ENCODE measurements at regions not wholly inside any gene's neighbourhood (a gene's known extent, or its start where the extent isn't known, plus 50 kb on each side); places are given as distances from the start of the nearest gene placed in this dataset.

DNA sequence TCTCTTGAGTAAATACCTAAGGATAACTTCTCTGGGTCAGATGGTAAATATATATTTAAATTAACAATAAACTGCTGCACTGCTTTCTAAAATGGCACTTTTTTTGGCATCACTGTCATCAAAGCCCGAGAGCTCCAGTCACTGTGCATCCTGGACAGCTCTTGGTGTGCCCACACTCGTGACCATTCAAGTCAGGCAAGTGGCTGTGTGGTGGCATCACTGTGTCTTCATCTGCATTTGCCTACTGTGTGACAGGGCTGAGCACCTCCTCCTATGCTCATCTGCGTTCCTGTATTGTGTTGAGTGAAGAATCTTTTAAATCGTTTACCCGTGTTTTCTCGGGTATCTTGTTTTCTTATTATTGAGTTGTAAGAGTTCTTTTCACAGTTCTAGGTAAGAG lies 568.1 kb upstream of the SALL3 start:
- no peak for DNase-seq (ENCODE audit: low spot score)
- TF ChIP-seq, protein P1, sequence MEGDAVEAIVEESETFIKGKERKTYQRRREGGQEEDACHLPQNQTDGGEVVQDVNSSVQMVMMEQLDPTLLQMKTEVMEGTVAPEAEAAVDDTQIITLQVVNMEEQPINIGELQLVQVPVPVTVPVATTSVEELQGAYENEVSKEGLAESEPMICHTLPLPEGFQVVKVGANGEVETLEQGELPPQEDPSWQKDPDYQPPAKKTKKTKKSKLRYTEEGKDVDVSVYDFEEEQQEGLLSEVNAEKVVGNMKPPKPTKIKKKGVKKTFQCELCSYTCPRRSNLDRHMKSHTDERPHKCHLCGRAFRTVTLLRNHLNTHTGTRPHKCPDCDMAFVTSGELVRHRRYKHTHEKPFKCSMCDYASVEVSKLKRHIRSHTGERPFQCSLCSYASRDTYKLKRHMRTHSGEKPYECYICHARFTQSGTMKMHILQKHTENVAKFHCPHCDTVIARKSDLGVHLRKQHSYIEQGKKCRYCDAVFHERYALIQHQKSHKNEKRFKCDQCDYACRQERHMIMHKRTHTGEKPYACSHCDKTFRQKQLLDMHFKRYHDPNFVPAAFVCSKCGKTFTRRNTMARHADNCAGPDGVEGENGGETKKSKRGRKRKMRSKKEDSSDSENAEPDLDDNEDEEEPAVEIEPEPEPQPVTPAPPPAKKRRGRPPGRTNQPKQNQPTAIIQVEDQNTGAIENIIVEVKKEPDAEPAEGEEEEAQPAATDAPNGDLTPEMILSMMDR (IDR thresholded peaks at IDR 0.05) = no peak
- ATAC-seq (ENCODE audit: low FRiP score) = no peak

DNA sequence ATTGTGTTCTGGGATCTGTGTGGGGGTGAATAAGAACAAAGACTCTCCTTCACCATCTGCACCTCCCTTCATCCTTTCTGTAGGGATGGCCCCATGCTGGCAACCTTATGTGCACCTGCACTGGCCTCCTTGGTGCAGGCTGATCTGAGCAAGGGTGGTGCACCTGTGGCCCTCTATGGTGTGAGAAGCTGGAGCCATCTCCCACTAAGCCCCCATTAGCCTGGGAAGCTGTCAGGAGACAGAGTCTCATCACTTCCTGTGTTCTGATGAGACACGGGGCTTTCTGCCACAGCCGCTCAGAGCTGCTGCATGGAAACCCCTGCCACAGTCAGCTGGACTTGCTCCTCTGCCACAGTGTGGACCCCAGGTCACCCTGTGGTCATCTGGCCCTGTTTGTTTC lies 565.3 kb upstream of the SALL3 start:
- ATAC-seq (ENCODE audit: low FRiP score) (no peak), DNase-seq (ENCODE audit: low spot score) (no peak)
- TF ChIP-seq, protein P1 (IDR thresholded peaks at IDR 0.05) = no peak

DNA sequence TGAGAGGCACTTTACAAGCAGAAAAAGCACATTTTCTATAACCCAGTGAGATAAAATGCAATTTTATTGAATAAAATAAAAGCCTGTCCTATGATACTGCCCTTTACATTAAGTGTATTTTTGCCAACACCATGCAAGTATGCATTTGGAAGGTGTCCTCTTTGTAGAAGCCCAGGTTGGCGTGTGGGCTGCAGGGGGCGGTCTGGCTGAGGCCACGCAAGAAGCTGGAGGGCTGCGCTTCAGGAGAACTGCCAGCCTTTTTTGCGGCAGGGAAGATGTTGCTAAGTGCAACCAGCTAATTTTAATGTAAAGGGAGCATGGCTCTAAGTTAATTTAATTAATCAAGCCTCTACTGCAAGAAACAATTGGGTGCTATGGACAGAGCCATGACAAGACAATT lies 562.8 kb upstream of the SALL3 start:
- ATAC-seq (ENCODE audit: low FRiP score) (no peak), DNase-seq (ENCODE audit: low spot score) (no peak)
- TF ChIP-seq, protein P1 (IDR thresholded peaks at IDR 0.05) = no peak

DNA sequence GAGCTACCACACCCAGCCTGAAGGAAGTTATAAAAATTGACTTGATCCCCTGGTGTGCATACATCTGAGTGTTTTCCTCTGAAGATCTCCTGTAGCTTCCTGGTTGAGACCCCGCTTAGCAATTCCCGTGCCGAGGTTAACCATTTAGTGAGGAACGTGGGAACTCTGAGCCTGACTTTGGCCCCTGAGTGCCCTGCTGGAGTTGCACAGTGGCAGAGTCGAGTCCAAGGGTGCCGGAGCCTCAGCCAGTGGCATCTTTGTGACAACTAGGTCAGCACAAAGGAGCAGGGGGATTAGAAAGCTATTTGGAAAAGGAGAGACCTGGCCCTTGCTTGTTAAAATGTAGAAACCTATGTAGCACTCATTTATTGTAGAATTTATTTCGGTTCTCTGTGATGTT lies 561.2 kb upstream of the SALL3 start:
- TF ChIP-seq, protein P1 (IDR thresholded peaks at IDR 0.05) = no peak
- DNase-seq (ENCODE audit: low spot score) (no peak), ATAC-seq (ENCODE audit: low FRiP score) (no peak)

DNA sequence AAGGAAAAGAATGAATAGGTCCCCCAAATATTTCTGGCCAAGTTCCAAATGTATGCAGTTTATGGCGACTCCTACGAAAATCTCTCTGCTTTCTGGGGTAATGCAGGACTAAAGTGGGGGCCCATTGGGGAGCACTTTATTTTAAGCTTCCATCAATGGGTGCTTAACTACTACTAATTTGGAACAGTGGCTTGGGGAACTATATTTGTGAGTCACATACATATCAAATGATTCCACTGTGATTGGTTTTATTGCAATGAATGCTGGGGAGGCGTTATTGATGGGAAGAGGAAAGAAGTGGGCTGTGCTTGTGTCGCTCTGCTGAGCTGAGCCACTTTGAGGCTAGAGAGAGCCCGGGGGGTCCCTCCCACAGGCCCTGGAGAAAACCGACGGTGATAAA lies 560.4 kb upstream of the SALL3 start:
- TF ChIP-seq, protein P1 (IDR thresholded peaks at IDR 0.05) = no peak
- DNase-seq (ENCODE audit: low spot score) = no peak
- ATAC-seq (ENCODE audit: low FRiP score) = no peak

DNA sequence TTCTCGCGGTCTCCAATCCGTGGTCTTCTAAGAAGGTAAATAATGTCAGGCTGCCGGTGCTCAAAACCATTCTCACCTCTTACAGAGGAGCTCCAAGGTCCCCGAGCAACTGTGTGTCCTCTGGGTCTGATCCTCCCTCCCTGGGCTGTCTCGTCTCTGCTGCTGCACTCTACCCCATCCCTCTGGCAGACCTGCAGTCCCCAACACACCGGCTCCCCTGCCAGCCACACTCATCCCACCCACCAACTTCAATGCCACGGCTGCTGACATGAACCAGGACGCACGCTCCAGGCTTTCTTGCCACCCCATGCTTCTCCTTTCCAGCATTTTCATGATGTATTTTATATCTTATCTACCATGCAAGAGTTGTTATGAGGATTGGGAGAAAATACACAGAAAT lies 559.5 kb upstream of the SALL3 start:
- TF ChIP-seq, protein P1 (IDR thresholded peaks at IDR 0.05) = no peak
- DNase-seq (ENCODE audit: low spot score) = no peak
- no peak for ATAC-seq (ENCODE audit: low FRiP score)

DNA sequence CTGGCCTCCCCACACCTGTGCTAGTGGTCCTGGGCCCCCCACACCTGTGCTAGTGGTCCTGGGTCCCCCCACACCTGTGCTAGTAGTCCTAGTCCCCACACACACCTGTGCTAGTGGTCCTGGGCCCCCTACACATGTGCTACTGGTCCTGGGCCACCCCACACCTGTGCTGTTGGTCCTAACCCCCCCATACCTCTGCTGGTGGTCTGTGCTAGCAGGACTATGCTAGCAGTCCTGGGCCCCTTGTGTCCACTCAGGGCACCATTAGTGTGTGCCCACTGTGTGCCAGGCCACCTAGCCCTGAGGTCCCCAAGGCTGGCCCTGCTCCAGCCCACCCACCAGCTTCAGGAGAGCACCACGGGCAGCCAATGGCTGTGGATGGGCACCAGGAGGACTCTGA lies 558.2 kb upstream of the SALL3 start:
- DNase-seq (ENCODE audit: low spot score) (no peak), ATAC-seq (ENCODE audit: low FRiP score) (no peak)
- TF ChIP-seq, protein P1 (IDR thresholded peaks at IDR 0.05) = no peak

Data from omental fat pad (tissue), 3 donors.